Activated T-cell treated with anti-CD3 and anti-CD28 coated beads, Interleukin-2, amount 50 U/mL, for 1 hour (primary cell): ENCODE measurements at regions not wholly inside any gene's neighbourhood (a gene's known extent, or its start where the extent isn't known, plus 50 kb on each side); places are given as distances from the start of the nearest gene placed in this dataset.
"Not testable (repeated sequence)": the region's sequence is repeated elsewhere in the genome, so short reads cannot be mapped to it uniquely, and the experiment has no call there.

ENCODE experiments used
- DNase-seq: peaks from one replicate; pipeline ENCODE4 v3.0.0-alpha.2; 2020

DNA sequence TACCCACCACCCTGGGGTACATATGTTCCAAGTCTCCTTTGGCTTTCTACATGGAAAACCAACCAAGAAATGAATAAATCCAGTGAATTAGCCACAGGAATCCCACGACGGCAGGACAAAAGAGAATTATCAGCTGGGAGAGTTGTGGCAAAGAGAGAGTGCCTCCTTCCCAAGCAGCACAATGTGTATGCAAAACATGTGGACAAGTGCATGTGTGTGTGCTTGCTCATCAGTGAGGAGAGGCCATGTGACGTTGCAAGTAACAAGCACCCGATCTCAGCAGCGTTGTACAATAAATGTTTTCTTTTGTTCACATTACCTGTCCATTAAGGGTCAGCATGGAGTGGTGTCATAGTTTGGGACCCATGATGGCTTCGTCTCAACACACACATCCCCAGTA, 50.0 kb upstream of the EMX2 start:
- no peak for DNase-seq

- no peak for DNase-seq
Observed at GRCh38 chr10:117488004-117488403, 54.5 kb upstream of the EMX2 start.

DNA sequence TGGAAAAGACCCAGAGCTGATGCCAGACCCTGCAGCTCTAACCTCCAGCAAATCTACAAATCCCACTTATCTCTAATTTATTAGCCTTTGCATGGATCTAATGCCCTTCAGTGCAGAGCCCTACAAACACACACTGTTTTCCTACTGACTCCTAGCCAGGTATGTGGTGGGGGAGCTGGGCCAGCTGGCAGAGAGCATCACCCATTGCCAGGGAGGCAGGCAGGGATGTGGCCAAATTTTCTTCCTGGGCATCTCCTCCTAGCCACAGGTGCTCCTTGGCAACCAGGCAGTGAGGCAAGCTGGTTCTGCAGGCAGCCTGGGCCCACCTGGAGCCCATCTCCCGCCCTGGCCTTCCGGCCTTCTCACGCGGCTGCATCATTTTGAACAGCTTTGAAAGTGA, 55.9 kb upstream of the EMX2 start:
- no peak for DNase-seq

DNA sequence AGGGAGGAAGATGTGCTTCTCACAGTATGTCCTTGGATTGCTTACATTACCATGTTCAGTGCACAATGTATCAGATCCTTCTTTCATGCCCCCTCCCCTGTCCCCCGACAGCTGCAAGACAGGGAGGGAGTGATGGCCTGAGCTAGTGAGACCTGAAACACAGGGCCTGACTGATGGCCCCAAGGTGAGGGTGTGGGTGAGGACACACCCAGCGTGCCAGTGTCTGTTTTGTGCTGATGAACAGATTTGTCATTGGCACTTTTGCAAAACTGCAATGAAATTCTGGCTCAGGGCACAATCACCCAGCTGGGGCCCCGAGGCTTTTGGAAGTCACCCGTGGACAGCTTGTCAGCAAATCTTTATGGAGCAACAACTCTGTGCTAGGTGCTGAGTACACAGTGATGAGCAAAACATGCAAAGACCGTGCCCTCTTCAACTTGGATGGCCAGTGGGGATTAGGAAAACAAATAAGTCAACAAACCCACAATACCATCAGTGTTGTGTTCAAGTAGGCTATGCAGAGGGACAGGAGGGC, 59.4 kb upstream of the EMX2 start:
- no peak for DNase-seq

DNA sequence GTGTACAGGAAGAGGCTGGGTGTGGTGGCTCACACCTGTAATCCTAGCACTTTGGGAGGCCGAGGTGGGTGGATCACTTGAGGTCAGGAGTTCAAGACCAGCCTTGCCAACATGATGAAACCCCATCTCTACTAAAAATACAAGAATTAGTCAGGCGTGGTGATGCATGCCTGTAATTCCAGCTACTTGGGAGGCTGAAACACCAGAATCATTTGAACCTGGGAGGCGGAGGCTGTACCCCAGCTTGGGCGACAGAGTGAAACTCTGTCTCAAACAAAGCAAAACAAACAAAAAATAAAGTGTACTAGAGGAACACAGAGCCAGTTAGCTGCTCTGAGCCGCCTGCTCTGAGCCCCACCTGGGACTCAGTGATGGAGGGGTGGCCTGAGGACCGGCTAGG, 61.5 kb upstream of the EMX2 start:
- not testable (repeated sequence) for DNase-seq

GRCh38 chr10:117480097-117480496, 62.4 kb upstream of the EMX2 start:
- DNase-seq: no peak

GRCh38 chr10:117477961-117478670, 64.4 kb upstream of the EMX2 start:
- no peak for DNase-seq

DNA sequence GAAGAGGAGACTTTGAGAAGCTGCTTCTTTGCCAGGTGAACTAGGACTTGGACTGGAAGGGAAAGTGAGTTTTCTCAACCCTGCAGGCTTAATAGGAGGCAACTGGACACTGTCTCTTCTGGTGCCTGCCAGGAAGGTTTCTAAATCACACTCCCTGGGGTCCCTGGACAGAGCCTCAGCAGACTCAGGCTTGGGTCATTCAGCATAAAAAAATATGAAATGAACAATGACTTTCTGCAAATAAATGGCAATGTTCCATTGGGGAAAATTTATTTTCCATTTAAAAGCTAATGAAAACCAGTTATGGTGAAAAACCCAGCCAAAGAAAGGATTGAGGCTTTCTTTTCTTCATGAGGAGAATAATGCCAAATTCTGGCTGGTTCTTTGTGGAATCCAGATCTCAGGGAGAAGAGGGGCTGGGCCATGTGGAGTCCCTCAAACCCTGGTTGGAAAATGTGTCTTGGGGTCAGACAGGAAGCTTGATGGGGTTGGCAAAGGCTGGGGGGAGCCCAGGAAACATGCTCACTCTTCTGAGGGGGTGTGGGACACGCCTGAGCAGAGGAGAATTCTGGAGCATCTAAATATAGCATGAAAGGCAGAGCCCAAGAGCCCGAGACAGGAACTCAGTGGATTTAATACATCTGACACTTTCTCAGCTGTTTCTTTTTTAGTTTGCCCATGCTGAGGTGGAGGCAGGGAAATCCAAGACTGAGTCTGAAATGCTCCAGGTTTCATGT, 65.2 kb upstream of the EMX2 start:
- no peak for DNase-seq

DNA sequence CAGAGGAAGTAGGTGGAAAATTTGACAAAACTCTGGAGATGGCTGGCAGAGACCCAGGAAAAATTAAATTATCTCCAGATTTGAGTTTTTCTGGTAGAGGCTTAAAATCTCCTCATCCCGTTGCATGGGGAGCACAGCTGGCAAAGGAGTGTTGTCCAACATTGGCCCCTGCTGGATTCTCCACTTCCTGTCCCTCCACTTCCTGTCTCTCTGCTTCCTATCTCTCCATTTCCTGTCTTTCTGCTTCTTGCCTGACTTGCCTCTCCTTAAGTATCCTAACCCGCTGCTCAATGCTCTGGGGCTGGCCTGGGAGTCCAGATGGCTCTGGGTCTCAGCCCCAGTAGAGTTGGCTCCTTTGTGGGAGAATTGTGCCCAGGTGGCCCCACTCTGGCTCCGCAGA, 65.8 kb upstream of the EMX2 start:
- no peak for DNase-seq

DNA sequence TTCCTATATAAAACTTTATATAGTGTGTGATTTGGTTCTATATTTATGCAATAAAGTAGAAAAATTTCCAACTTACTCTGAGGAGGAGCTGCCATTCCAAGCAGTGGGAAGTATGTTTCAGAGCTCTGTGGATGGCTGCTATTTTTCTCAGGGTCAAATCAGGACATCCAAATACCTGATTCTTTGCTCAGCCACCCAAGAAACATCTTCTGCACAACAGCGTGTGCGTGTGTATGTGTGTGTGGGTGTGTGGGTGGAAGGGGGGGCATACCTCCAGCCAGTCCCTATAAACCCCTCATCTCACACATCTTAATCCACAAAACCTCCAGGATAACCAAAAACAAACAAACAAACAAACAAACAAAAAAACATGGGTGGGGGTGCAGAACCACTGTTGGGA, 66.3 kb upstream of the EMX2 start:
- DNase-seq: no peak

- no peak for DNase-seq
Observed at GRCh38 chr10:117472872-117473271, 69.7 kb upstream of the EMX2 start.

GRCh38 chr10:117471344-117471874, 71.1 kb upstream of the EMX2 start:
- no peak for DNase-seq

GRCh38 chr10:117470733-117471132, 71.8 kb upstream of the EMX2 start:
- no peak for DNase-seq

DNA sequence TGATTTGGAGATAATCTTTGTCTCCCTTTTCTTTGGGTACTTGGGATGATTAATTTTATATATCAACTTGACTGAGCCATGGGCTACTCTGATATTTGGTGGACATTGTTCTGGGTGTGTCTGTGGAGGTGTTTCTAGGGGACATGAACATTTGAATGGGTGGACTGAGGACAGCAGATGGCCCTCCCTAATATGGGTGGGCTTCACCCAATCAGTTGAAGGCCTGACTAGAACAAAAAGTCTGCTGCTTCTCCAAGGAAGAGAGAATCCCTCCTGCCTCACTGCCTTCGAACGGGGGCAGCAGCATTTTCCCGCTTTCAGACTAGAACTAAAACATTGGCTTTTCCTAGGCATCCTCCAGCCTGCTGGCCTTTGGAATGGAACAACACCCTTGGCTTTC, 73.9 kb upstream of the EMX2 start:
- no peak for DNase-seq

DNA sequence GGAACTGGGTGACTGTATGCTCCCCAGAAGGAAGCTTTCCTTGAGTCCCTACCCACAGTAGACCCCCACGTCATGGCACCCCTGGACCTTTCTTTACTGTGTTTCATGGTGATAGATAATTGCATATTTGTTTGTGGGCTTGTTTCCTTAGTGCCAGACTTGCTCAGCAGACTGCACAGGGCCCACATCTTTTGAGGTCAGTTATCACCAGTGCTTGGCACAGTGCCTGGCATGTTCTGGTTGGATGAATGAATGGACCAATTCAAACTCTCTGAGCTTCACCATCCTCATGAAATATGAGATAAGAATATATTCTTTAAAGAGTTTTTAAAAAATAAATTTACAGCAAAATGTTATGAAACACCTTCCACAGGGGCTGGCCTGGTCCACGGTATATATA, 78.4 kb upstream of the EMX2 start:
- no peak for DNase-seq

DNA sequence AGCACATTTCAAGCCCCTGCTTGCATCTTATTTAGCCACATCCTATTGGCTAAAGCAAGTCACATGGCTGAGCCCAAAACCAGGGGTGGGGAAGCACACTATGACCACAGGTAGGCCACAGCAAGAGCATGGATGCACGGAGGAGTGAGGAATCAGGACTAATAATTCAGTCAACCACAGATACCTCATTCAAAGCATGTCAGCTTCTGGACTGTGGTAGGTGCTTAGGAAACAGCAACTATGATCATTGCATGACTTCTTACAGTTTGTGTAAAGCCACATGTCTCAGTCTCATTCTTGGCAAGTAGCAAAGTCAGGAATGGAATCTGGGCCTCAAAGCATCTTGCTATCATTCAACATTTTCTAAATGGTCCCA, 79.0 kb upstream of the EMX2 start:
- no peak for DNase-seq

DNA sequence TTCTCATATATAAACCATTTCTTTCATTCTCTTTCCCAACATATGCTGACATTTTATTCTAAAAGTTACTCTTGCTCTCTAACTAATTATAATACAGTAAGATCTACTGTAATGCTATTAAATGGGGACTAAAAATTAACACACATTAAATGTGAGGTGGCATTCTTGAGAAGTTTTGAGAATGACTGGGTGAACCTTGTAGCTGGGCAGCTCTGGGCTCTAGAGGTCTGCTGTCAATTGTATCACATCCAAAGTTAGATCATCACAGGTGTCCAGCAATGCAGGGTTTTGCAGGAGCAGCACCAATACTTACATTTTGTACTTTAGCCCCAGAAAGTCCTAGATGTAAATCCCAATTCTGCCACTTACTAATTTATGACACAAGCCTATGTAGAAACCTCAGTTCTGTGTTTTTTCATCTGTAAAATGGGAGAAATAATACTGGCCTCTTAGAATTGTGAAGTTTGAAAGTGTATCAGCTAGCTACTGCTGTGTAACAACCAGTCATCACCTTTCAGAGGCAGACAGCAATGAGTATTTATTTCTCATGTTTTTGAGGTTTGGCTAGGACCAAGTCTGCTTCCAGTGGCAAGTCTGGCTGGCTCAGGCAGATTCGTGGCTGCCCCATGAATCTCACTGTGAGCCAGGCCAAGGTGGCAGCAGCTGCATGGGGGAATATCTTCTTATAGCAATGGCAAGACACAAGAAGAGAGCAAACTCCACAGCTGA, 79.6 kb upstream of the EMX2 start:
- no peak for DNase-seq

- DNase-seq: no peak
Observed at GRCh38 chr10:117462424-117462792, 80.1 kb upstream of the EMX2 start.

GRCh38 chr10:117461766-117462423, 80.7 kb upstream of the EMX2 start:
- no peak for DNase-seq

- DNase-seq: no peak
Observed at GRCh38 chr10:117460846-117461765, 81.4 kb upstream of the EMX2 start.

GRCh38 chr10:117458571-117458970, 83.3 kb upstream of the PDZD8 start:
- DNase-seq: no peak

DNA sequence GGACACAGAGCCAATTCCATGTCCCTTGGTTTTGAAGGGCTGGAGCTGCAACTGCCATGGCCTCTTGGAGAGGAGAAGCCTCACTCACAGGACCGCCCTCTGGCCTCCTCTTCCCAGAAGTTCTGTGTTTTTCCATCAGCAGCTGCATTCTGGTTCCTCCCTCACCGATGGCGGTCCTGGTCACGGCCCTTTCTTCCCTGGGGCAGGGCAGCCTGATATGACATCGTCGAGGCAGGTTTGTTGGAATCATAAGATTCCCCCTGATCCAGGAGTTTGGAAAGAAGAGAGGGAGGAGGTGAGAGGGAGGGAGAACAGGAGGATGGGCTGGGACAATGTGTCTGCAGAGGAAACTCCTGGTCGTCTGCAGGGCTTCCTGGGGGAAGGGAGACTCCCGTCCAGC, 82.7 kb upstream of the PDZD8 start:
- DNase-seq: no peak
